ENCODE measurements at regions not wholly inside any gene's neighbourhood (a gene's known extent, or its start where the extent isn't known, plus 50 kb on each side); places are given as distances from the start of the nearest gene placed in this dataset.
A peak's percentile ranks its signal among the peaks of the same experiment; 100 is the strongest.

DNA sequence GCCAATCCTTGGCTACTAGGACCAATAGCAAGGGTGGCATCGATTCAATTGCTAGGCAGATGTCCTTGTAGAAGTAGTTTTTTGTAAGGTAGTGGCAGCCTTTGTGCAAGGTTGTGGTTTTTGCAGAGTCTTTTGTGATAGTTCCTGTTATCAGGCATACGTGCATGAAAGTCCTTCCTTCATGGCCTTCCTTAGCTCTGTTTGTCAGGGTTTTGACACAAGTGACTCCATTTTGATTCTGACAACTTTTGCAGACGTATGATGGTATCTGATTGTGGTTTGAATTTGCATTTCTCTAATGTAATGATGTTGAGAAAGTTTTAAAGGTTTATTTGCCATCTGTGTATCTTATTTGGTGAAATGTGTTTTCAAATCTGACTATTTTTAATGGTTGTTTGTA is 71.8 kb upstream of the SYPL1 start:
- Histone ChIP-seq H3K4me1 (peaks cover 3 to 13% of the 10 kb centered on the region in 2 donors), H3K36me3 (no peaks in the 10 kb centered on the region), H3K27ac (no peak overlapping the region), H3K27me3 (no peaks in the 10 kb centered on the region), H3K9me3 (no peaks in the 10 kb centered on the region), H3K4me3 (replicated peaks in 1 of 3) (no peak overlapping the region)
- TF ChIP-seq, protein P1, sequence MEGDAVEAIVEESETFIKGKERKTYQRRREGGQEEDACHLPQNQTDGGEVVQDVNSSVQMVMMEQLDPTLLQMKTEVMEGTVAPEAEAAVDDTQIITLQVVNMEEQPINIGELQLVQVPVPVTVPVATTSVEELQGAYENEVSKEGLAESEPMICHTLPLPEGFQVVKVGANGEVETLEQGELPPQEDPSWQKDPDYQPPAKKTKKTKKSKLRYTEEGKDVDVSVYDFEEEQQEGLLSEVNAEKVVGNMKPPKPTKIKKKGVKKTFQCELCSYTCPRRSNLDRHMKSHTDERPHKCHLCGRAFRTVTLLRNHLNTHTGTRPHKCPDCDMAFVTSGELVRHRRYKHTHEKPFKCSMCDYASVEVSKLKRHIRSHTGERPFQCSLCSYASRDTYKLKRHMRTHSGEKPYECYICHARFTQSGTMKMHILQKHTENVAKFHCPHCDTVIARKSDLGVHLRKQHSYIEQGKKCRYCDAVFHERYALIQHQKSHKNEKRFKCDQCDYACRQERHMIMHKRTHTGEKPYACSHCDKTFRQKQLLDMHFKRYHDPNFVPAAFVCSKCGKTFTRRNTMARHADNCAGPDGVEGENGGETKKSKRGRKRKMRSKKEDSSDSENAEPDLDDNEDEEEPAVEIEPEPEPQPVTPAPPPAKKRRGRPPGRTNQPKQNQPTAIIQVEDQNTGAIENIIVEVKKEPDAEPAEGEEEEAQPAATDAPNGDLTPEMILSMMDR (IDR thresholded peaks at IDR 0.05): no peak
- no peak for TF ChIP-seq POLR2A (IDR thresholded peaks at IDR 0.05)
- DNase-seq: no peak
- intact Hi-C loops (cut with DNase I): no loop called here
- WGBS, 2 donors: 85 to 87% methylated on average over 3 of the region's 3 CpGs

DNA sequence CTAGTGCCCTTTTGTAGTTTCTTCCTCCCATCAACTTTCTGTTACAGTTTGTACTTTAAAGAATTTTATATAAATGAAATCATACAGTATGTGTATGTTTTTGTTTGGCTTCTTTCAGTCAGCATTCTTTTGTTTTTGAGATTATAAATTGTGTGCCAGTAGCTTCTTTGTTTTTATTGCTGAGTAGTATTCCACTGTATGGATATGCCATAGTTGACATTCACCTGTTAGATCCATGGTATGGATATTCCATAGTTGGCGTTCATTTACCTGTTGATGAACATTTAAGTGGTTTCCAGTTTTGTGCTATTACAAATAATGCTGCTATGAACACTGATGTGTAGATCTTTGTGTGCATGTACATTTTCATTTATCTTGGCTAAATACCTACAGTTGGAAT is 70.8 kb upstream of the SYPL1 start:
- intact Hi-C loops (cut with DNase I): no loop called here
- no peak overlapping the region for H3K4me3 ChIP-seq (replicated peaks in 1 of 3)
- TF ChIP-seq POLR2A (IDR thresholded peaks at IDR 0.05): no peak
- TF ChIP-seq, protein P1 (IDR thresholded peaks at IDR 0.05): no peak
- no peak for DNase-seq
- H3K27me3 ChIP-seq: no peaks in the 10 kb centered on the region
- H3K4me1 ChIP-seq: peaks cover 3 to 13% of the 10 kb centered on the region in 2 donors
- WGBS, 2 donors: 98 to 100% methylated on average over 1 of the region's 1 CpG
- no peak overlapping the region for H3K27ac ChIP-seq
- H3K9me3 ChIP-seq: no peaks in the 10 kb centered on the region
- no peaks in the 10 kb centered on the region for H3K36me3 ChIP-seq

DNA sequence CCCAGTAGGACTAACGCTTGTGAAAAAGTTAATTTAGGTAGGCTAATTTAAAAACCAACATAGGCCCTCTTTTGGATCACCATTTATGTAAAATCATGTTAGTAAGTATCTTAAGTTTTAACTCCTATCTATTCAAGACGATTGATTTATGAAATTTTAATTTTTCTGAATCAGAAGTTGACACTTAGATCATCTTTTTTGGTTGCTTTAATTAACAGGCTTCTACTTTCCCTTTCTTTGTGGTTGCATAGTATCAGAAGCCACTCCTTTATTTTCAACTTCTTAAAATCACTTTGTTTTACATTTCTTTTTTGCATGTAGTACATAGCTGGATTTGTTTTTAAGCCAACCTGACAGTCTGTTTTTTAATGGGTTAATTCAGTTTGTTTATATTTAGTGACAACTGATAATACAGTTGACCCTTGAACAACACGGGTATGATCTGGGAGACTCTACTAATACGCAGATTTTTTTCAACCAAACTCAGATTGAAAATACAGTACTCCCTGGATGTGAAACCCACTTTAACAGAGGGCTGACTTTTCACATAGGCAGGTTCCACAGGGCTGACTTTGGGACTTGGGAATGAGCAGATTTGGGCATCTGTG is 69.7 kb upstream of the SYPL1 start:
- intact Hi-C loops (cut with DNase I): no loop called here

DNA sequence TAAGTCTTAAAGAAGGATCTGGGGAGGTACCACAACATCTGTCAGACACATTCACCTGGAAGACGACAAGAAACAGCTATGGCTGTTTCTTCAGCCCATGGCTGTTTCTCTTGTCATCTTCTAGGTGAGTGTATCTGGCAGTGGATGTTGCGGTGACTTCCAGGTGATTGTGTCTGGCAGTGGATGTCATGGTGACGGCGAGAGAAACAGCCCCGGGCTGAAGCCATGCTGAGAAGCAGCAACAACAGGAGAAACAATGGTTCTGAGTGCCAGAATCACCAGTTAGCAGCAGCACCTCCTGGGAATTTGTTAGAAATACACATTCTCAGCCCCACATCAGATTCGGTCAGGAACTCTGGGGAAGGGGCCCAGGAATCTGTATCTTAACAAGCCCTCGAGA is 68.6 kb upstream of the SYPL1 start:
- intact Hi-C loops (cut with DNase I): no loop called here
- no peaks in the 10 kb centered on the region for H3K36me3 ChIP-seq
- no peaks in the 10 kb centered on the region for H3K9me3 ChIP-seq
- H3K4me3 ChIP-seq (replicated peaks in 1 of 3): no peak overlapping the region
- WGBS, 2 donors: 94 to 97% methylated on average over 7 of the region's 7 CpGs
- H3K27ac ChIP-seq: no peak overlapping the region
- no peak for DNase-seq
- peaks cover 3 to 20% of the 10 kb centered on the region in 2 donors for H3K4me1 ChIP-seq
- no peaks in the 10 kb centered on the region for H3K27me3 ChIP-seq
- TF ChIP-seq POLR2A (IDR thresholded peaks at IDR 0.05): no peak
- TF ChIP-seq, protein P1 (IDR thresholded peaks at IDR 0.05): no peak

More for the DNA sequence above, 69.7 kb upstream of the SYPL1 start:
- WGBS, 2 donors: 90 to 92% methylated on average over 4 of the region's 4 CpGs
- no peaks in the 10 kb centered on the region for H3K27me3 ChIP-seq
- H3K4me3 ChIP-seq (replicated peaks in 1 of 3): no peak overlapping the region
- TF ChIP-seq, protein P1 (IDR thresholded peaks at IDR 0.05): no peak
- TF ChIP-seq POLR2A (IDR thresholded peaks at IDR 0.05): no peak
- H3K36me3 ChIP-seq: no peaks in the 10 kb centered on the region
- no peaks in the 10 kb centered on the region for H3K9me3 ChIP-seq
- H3K27ac ChIP-seq: no peak overlapping the region
- no peak for DNase-seq
- H3K4me1 ChIP-seq: peaks cover 3 to 20% of the 10 kb centered on the region in 2 donors

DNA sequence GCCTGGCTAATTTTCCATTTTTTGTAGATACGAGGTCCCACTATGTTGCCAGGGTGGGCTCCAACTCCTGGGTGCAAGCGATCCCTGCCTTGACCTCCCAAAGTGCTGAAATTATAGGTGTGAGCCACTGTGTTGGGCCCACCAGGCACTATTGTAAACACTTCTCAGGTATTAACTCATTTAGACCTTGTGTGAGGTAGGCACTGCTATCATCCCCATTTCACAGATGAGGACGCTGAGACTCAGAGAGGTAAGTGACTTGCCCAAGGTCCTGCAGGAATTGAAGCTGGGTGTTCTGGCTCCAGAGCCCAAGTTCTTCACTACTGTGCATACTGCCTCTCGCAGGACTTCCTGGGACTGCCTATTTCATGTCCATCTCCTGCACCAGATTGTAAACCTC is 67.1 kb upstream of the SYPL1 start:
- H3K9me3 ChIP-seq: no peaks in the 10 kb centered on the region
- no peak overlapping the region for H3K4me3 ChIP-seq (replicated peaks in 1 of 3)
- no peak overlapping the region for H3K27ac ChIP-seq
- WGBS, 2 donors: 92 to 97% methylated on average over 4 of the region's 4 CpGs
- H3K36me3 ChIP-seq: no peaks in the 10 kb centered on the region
- no peaks in the 10 kb centered on the region for H3K27me3 ChIP-seq
- peaks cover 3 to 20% of the 10 kb centered on the region in 2 donors for H3K4me1 ChIP-seq
- no peak for DNase-seq
- intact Hi-C loops (cut with DNase I): loop anchor here (2.0 kb wide), 1 partner anchor 282 kb away; no protein-coding TSS in a partner anchor
- TF ChIP-seq POLR2A (IDR thresholded peaks at IDR 0.05): no peak
- TF ChIP-seq, protein P1 (IDR thresholded peaks at IDR 0.05): peak in 1 of 6 experiments; percentile 2

Measured in thyroid gland (tissue), 4 donors.